ENCODE measurements at regions not wholly inside any gene's neighbourhood (a gene's known extent, or its start where the extent isn't known, plus 50 kb on each side); places are given as distances from the start of the nearest gene placed in this dataset.

DNA sequence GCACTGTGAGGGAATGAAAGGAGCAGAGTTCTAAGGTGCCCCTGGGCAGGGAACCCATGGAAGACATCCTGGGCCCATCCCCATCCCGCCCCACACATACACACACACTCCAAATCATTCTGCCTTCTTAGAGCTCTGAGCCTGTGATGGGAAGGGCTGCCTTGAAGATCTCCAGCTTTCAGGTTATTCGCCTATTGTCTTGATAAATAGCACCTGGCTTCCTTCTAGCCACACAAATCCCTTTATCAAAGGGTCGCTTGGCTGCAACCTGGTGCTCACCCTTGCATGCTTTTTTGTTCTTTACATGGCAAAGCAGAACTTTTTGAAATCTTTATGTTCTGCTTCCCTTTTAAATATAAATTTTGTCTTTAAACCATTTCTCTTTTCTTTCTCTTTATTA, 112.2 kb upstream of the TMTC1 start:
- intact Hi-C loops (cut with DNase I; ENCODE audit: low total_unique reads) (no loop called here), in situ Hi-C loops (cut with MboI; ENCODE audit: low pct_ligation_motif_present in 1 of 4, low pct_unique_long_range_greater_than_20kb in 1 of 4, low sequenced_read_pairs in 3 of 4) (no loop called here)
- Histone ChIP-seq H3K9me3 (no peaks in the 10 kb centered on the region), H3K4me1 (no peaks in the 10 kb centered on the region), H3K4me3 (no peak overlapping the region), H3K27me3 (no peaks in the 10 kb centered on the region), H3K36me3 (no peaks in the 10 kb centered on the region), H3K27ac (no peak overlapping the region)
- 80 to 83% methylated on average over 2 to 3 of the region's 3 CpGs for WGBS, 2 donors (ENCODE audit: low coverage in 1 of 2)
- no peak for TF ChIP-seq POLR2A (IDR thresholded peaks at IDR 0.05)
- TF ChIP-seq CTCF (IDR thresholded peaks at IDR 0.05) = no peak
- TF ChIP-seq EP300 (IDR thresholded peaks at IDR 0.05; ENCODE audit: low read depth) = no peak
- TF ChIP-seq POLR2AphosphoS5 (IDR thresholded peaks at IDR 0.05) = no peak
- no peak for DNase-seq

DNA sequence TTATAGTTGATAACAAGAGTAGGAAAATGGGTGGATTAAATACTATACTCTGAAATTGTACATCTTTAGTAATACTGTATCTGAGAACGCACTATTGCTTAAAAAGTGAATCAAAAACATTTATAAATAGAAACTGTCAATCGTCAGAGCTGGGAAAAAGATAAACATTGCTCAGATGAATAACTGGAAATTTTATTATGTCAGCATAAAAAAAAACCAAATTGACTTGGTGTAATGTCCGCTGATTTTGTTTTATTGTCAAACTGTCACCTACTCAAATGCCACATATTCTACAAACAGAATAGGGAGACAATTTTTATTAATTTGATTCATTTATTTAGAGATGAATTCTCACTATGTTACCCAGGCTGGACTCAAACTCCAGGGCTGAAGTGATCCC, 109.3 kb upstream of the TMTC1 start:
- H3K27me3 ChIP-seq = no peaks in the 10 kb centered on the region
- no peak overlapping the region for H3K4me3 ChIP-seq
- no peaks in the 10 kb centered on the region for H3K9me3 ChIP-seq
- DNase-seq = no peak
- intact Hi-C loops (cut with DNase I; ENCODE audit: low total_unique reads) (no loop called here), in situ Hi-C loops (cut with MboI; ENCODE audit: low pct_ligation_motif_present in 1 of 4, low pct_unique_long_range_greater_than_20kb in 1 of 4, low sequenced_read_pairs in 3 of 4) (no loop called here)
- no peak overlapping the region for H3K27ac ChIP-seq
- WGBS, 2 donors (ENCODE audit: low coverage in 1 of 2) = 72 to 79% methylated on average over 3 of the region's 3 CpGs
- no peaks in the 10 kb centered on the region for H3K36me3 ChIP-seq
- TF ChIP-seq POLR2A (IDR thresholded peaks at IDR 0.05) (no peak), POLR2AphosphoS5 (IDR thresholded peaks at IDR 0.05) (no peak), EP300 (IDR thresholded peaks at IDR 0.05; ENCODE audit: low read depth) (no peak), CTCF (IDR thresholded peaks at IDR 0.05) (no peak)
- H3K4me1 ChIP-seq = no peaks in the 10 kb centered on the region

- H3K9me3 ChIP-seq = no peaks in the 10 kb centered on the region
- H3K27ac ChIP-seq = no peak overlapping the region
- TF ChIP-seq CTCF (IDR thresholded peaks at IDR 0.05) (no peak), POLR2AphosphoS5 (IDR thresholded peaks at IDR 0.05) (no peak)
- 82 to 96% methylated on average over 3 of the region's 3 CpGs for WGBS, 2 donors (ENCODE audit: low coverage in 1 of 2)
- H3K4me1 ChIP-seq = no peaks in the 10 kb centered on the region
- no peak for DNase-seq
- H3K27me3 ChIP-seq = no peaks in the 10 kb centered on the region
- intact Hi-C loops (cut with DNase I; ENCODE audit: low total_unique reads) = no loop called here
- no peak overlapping the region for H3K4me3 ChIP-seq
- in situ Hi-C loops (cut with MboI; ENCODE audit: low pct_ligation_motif_present in 1 of 4, low pct_unique_long_range_greater_than_20kb in 1 of 4, low sequenced_read_pairs in 3 of 4) = no loop called here
- H3K36me3 ChIP-seq = no peaks in the 10 kb centered on the region
Observed at GRCh38 chr12:29891792-29892191, 108.0 kb upstream of the TMTC1 start.

DNA sequence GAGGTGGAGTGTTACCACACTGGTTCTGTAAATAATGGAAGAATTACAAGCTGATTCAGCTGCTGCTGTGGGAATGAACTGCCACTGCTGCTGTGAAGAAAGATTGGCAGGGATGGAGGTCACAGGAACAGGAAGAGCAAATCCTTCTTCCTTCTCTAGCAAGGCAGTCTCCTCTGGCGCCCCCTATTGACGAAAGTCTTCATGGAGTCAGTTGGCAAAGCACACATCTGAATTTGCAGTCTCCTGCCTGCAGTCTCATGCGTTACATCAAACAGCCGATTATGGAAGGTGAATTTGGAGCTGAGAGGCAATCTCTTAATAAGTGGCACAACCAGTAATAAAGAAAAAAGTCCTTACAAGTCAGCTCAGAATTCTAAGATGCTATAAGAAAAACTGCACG, 106.0 kb upstream of the TMTC1 start:
- intact Hi-C loops (cut with DNase I; ENCODE audit: low total_unique reads) = no loop called here
- Histone ChIP-seq H3K36me3 (no peaks in the 10 kb centered on the region), H3K4me1 (no peaks in the 10 kb centered on the region), H3K9me3 (no peaks in the 10 kb centered on the region), H3K4me3 (no peak overlapping the region), H3K27me3 (no peaks in the 10 kb centered on the region), H3K27ac (no peak overlapping the region)
- TF ChIP-seq CTCF (IDR thresholded peaks at IDR 0.05) = peak in 3 of 5 experiments; percentile 17 to 36 (median 30)
- no peak for TF ChIP-seq POLR2AphosphoS5 (IDR thresholded peaks at IDR 0.05)
- peak; percentile 16 for DNase-seq
- in situ Hi-C loops (cut with MboI; ENCODE audit: low pct_ligation_motif_present in 1 of 4, low pct_unique_long_range_greater_than_20kb in 1 of 4, low sequenced_read_pairs in 3 of 4) = no loop called here
- WGBS, 2 donors (ENCODE audit: low coverage in 1 of 2) = 56 to 92% methylated on average over 3 to 5 of the region's 5 CpGs
